ENCODE measurements at regions not wholly inside any gene's neighbourhood (a gene's known extent, or its start where the extent isn't known, plus 50 kb on each side); places are given as distances from the start of the nearest gene placed in this dataset.

DNA sequence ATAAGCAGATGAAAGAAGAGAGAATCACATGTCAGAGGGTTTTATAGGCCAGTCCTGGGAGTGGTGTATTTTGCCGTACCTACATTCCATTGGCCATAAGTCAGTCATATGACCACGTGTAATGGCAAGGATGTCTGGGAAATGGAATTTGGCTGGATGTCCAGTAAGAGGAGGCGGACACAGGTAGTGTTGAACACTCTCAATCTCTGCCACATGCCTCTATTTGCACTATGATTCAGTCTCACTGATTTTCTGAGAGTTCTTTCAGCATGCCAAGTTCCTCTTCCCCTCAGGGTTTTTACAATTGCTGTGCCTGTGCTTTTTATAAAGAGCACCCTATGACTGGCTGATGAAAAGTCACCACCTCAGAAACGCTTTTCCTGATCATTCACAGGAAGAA, 164.2 kb upstream of the GPR101 start:
- ATAC-seq, result no peak
- Mint-ChIP-seq H3K36me3 (no peaks in the 10 kb centered on the region), H3K27ac (no peak overlapping the region), H3K9me3 (no peaks in the 10 kb centered on the region), H3K4me3 (no peak overlapping the region), H3K27me3 (ENCODE audit: low read depth) (no peaks in the 10 kb centered on the region), H3K4me1 (no peaks in the 10 kb centered on the region)
- no peak for TF ChIP-seq CREB1 (CRISPR knock-in tag; IDR thresholded peaks at IDR 0.05)
- no peak for TF ChIP-seq ATF6 (CRISPR knock-in tag; IDR thresholded peaks at IDR 0.05)
- TF ChIP-seq NFATC4 (CRISPR knock-in tag; IDR thresholded peaks at IDR 0.05), result no peak
- no peak for TF ChIP-seq MYBL2 (CRISPR knock-in tag; IDR thresholded peaks at IDR 0.05)
- no peak for TF ChIP-seq FOXK1 (CRISPR knock-in tag; IDR thresholded peaks at IDR 0.05)
- no peak for TF ChIP-seq STAT6 (CRISPR knock-in tag; conservative IDR thresholded peaks at IDR 0.05; ENCODE audit: low read depth)
- TF ChIP-seq, protein P1, sequence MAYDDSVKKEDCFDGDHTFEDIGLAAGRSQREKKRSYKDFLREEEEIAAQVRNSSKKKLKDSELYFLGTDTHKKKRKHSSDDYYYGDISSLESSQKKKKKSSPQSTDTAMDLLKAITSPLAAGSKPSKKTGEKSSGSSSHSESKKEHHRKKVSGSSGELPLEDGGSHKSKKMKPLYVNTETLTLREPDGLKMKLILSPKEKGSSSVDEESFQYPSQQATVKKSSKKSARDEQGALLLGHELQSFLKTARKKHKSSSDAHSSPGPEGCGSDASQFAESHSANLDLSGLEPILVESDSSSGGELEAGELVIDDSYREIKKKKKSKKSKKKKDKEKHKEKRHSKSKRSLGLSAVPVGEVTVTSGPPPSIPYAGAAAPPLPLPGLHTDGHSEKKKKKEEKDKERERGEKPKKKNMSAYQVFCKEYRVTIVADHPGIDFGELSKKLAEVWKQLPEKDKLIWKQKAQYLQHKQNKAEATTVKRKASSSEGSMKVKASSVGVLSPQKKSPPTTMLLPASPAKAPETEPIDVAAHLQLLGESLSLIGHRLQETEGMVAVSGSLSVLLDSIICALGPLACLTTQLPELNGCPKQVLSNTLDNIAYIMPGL (CRISPR knock-in tag; IDR thresholded peaks at IDR 0.05), result no peak
- no peak for DNase-seq (ENCODE audit: low spot score)
- ChIA-PET CTCF (no interaction called here), POLR2A (no interaction called here)

- H3K27me3 Mint-ChIP-seq (ENCODE audit: low read depth), result no peaks in the 10 kb centered on the region
- ATAC-seq (no peak), DNase-seq (ENCODE audit: low spot score) (no peak)
- no peak overlapping the region for H3K27ac Mint-ChIP-seq
- POLR2A ChIA-PET, result interaction anchor here (0.5 kb wide), 1 partner anchor 506 kb away, joined by 3 read pairs; no protein-coding TSS in a partner anchor
- no peak overlapping the region for H3K4me3 Mint-ChIP-seq
- CTCF ChIA-PET, result interaction anchor here (1.2 kb wide), 1 partner anchor 29 kb away, joined by 5 read pairs; no protein-coding TSS in a partner anchor
- H3K9me3 Mint-ChIP-seq, result peaks cover 3% of the 10 kb centered on the region; the same call in 1 of the 2 replicates
- H3K4me1 Mint-ChIP-seq, result no peaks in the 10 kb centered on the region
- H3K36me3 Mint-ChIP-seq, result no peaks in the 10 kb centered on the region
- no peak for TF ChIP-seq SP1 (CRISPR knock-in tag; conservative IDR thresholded peaks at IDR 0.05)
- TF ChIP-seq, protein P2, sequence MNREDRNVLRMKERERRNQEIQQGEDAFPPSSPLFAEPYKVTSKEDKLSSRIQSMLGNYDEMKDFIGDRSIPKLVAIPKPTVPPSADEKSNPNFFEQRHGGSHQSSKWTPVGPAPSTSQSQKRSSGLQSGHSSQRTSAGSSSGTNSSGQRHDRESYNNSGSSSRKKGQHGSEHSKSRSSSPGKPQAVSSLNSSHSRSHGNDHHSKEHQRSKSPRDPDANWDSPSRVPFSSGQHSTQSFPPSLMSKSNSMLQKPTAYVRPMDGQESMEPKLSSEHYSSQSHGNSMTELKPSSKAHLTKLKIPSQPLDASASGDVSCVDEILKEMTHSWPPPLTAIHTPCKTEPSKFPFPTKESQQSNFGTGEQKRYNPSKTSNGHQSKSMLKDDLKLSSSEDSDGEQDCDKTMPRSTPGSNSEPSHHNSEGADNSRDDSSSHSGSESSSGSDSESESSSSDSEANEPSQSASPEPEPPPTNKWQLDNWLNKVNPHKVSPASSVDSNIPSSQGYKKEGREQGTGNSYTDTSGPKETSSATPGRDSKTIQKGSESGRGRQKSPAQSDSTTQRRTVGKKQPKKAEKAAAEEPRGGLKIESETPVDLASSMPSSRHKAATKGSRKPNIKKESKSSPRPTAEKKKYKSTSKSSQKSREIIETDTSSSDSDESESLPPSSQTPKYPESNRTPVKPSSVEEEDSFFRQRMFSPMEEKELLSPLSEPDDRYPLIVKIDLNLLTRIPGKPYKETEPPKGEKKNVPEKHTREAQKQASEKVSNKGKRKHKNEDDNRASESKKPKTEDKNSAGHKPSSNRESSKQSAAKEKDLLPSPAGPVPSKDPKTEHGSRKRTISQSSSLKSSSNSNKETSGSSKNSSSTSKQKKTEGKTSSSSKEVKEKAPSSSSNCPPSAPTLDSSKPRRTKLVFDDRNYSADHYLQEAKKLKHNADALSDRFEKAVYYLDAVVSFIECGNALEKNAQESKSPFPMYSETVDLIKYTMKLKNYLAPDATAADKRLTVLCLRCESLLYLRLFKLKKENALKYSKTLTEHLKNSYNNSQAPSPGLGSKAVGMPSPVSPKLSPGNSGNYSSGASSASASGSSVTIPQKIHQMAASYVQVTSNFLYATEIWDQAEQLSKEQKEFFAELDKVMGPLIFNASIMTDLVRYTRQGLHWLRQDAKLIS (CRISPR knock-in tag; IDR thresholded peaks at IDR 0.05; ENCODE audit: borderline replicate concordance), result no peak
- TF ChIP-seq ZNF317 (CRISPR knock-in tag; IDR thresholded peaks at IDR 0.05; ENCODE audit: borderline replicate concordance, low read depth), result no peak
- TF ChIP-seq, protein P3, sequence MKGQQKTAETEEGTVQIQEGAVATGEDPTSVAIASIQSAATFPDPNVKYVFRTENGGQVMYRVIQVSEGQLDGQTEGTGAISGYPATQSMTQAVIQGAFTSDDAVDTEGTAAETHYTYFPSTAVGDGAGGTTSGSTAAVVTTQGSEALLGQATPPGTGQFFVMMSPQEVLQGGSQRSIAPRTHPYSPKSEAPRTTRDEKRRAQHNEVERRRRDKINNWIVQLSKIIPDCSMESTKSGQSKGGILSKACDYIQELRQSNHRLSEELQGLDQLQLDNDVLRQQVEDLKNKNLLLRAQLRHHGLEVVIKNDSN (CRISPR knock-in tag; IDR thresholded peaks at IDR 0.05), result no peak
- TF ChIP-seq, protein P4, sequence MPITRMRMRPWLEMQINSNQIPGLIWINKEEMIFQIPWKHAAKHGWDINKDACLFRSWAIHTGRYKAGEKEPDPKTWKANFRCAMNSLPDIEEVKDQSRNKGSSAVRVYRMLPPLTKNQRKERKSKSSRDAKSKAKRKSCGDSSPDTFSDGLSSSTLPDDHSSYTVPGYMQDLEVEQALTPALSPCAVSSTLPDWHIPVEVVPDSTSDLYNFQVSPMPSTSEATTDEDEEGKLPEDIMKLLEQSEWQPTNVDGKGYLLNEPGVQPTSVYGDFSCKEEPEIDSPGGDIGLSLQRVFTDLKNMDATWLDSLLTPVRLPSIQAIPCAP (CRISPR knock-in tag; IDR thresholded peaks at IDR 0.05), result no peak
- no peak for TF ChIP-seq NFE2L1 (CRISPR knock-in tag; IDR thresholded peaks at IDR 0.05)
- no peak for TF ChIP-seq ZNF121 (CRISPR knock-in tag; IDR thresholded peaks at IDR 0.05)
- no peak for TF ChIP-seq RORB (CRISPR knock-in tag; IDR thresholded peaks at IDR 0.05)
Measured at GRCh38 chrX:137195991-137196390, 162.2 kb upstream of the GPR101 start.
